GM19238 (cell line): ENCODE measurements at regions not wholly inside any gene's neighbourhood (a gene's known extent, or its start where the extent isn't known, plus 50 kb on each side); places are given as distances from the start of the nearest gene placed in this dataset.

ENCODE experiments used
- DNase-seq: peaks from one replicate; pipeline ENCODE4 v3.0.0; 2011; ENCODE audit warnings: low spot score; ENCODE audit not compliant: insufficient read length

- no peak for DNase-seq
Observed at GRCh38 chr2:898319-898718, 52.3 kb upstream of the SNTG2 start.

- DNase-seq, result no peak
Observed at GRCh38 chr2:897091-897490, 53.6 kb upstream of the SNTG2 start.

GRCh38 chr2:893311-893710, 57.3 kb upstream of the SNTG2 start:
- no peak for DNase-seq

DNA sequence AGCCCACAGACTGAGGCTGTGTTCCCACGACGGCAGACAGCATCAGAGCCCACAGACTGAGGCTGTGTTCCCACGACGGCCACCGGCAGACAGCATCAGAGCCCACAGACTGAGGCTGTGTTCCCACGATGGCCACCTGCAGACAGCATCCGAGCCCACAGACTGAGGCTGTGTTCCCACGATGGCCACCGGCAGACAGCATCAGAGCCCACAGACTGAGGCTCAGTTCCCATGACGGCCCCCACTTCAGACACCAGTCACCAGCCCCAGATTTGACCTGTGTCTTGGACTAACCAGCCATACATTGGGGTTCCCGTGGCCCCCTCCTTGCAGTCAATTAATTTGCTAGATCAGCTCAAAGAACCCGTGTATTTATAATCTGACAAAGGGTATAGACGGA, 57.8 kb upstream of the SNTG2 start:
- DNase-seq, result no peak

GRCh38 chr2:892401-892800, 58.2 kb upstream of the SNTG2 start:
- DNase-seq, result no peak

DNA sequence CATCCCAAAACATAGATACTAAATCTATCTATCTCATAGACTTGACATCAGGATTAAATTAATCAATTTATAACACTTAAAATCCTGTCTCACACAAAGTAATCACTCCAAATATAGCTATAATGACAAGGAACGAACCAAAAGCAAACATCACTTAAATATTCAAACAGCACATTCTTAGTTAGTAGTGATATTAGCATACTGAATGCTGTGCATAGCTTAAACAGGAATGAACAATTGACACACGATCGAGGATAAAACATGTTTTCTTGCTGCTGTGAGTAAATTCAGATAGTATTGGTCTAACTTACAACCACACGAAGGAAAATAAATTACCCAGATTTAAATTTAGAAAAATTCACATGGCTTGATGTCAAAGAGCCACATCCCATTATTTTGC, 58.9 kb upstream of the SNTG2 start:
- no peak for DNase-seq

GRCh38 chr2:890791-891190, 59.9 kb upstream of the SNTG2 start:
- DNase-seq, result no peak

- no peak for DNase-seq
Observed at GRCh38 chr2:890214-890613, 60.4 kb upstream of the SNTG2 start.

DNA sequence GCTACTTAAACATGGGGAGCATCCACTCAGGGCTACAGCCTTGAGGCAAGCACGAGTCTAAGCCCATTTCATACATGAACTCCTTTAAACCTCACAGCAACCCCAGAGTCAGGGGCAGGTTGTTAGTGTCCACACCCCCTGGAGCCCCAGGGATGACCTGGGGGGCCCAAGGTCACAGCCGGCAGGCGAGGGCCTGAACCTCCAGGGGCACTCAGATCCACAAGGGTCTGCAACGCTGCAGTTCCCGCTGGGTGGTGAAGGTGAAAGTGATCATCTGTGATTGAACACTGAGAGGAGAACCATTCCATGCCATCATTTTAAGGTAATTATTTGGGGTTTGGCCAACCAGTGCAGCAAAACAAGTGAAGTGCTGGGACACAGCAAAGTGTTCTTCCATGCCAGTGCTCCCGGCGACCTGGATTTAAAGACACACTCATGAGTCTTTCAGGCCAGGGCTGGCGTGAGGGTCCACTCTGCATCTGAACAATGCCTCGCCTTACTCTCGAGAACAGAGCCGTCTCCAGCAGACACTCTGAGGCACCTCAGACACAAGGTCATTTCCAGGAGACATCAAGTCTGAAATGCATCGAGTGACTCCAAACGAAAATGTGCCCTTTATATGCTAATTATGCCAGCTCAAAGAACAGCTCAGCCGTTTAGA, 61.6 kb upstream of the SNTG2 start:
- no peak for DNase-seq

- no peak for DNase-seq
Observed at GRCh38 chr2:888211-888801, 62.3 kb upstream of the SNTG2 start.

DNA sequence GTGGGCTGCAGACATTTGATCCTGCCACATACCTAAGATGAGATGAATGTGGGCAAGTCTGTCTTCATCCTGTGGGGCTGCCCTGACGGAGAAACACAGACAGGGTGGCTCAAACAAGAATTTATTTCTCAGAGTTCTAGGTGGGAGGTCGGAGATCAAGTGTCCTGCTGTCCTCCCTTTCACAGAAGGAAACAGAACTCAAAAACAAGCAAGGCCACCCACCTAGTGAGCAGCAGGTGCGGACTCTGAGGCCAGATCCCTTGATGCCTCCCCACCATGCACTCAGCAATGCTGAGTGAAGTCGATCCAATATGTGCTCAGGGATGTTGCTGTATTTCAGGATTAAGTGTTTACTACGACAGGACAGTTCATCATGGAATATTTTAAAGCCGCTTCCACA, 63.0 kb upstream of the SNTG2 start:
- no peak for DNase-seq

- DNase-seq, result no peak
Observed at GRCh38 chr2:886072-887022, 64.3 kb upstream of the SNTG2 start.

DNA sequence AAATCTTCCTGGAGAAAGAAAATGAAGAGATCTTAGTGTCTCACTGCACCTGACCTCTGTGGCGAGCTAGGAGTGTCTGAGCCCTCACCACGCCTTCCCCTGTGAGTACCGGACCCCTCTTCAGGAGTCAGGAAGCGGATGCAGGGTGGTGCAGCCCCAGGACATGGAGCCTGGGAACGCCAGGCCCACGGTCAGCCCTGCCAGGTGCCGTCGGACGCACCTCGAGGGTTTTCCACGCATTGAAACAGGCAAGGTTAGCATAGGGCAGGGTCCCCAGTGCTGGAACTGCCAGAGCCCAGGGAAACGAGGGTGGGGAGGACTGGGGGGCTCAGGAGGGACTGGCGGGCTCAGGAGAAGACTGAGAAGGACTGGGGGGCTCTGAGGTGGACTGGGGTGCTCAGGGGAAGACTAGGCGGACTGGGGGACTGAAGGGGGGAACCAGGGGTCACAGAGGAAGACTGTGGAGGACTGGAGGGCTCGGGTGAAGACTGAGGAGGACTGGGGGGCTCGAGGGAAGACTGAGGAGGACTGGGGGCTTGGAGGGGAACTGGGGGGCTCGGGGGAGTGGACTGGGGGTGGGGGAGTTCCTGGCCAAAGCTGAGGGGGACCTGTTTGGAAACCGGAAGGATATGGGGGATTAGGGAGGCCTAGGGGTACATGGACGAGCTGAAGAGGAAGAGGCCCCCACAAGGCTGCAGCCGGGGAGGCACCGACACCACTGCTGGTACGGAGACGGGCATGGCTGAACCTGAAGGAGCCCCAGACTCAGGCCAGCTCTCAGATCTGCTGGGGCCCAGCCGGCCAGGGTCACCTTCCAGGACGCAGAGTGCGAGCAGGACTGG, 65.2 kb upstream of the SNTG2 start:
- DNase-seq, result no peak

DNA sequence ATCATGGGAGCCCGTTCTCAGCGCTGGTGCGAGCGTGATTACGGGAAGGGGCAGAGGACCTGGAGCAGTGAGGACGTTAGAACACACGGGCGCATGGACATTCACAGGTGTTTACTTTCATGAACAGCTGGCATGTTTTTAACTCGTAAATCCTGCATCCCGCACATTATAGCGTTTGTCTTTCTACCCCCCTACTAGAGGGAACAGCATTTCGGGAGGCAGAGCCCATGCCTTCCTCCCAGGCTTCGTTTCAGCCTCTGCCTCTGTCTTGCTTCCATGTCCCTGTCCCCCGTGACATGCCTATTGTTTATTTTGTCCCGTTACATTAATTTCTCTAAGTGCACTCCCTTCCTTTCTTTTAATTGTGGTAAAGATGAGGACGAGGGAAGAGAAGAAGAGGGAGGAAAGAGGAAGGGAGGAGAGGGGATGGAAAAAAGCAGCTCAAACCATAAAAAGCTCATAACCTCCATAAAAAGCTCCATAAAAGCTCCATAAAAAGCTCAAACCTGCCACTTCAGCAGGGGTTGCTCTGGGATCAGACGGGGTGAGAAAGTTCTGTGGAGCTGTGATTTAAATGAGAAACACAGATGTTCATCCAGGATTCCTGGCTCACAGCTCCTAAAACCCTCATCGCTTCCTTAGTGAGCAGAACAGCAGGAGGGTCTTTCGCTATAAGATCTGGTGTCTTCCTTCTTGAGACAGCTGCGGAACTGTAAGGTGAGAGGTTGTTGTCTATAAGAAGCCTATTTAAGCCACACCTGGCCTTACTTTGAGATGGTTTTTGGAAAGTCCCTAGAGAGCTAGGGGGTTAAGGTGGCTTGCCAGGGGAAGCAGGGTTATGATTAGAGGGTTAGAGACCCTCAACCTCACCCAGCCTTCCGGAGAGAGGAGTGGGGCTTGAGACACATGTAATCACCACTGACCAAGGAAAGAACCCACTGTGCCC, 66.6 kb upstream of the SNTG2 start:
- DNase-seq, result no peak

- no peak for DNase-seq
Observed at GRCh38 chr2:883260-883802, 67.3 kb upstream of the SNTG2 start.

GRCh38 chr2:881204-881918, 69.3 kb upstream of the SNTG2 start:
- no peak for DNase-seq

DNA sequence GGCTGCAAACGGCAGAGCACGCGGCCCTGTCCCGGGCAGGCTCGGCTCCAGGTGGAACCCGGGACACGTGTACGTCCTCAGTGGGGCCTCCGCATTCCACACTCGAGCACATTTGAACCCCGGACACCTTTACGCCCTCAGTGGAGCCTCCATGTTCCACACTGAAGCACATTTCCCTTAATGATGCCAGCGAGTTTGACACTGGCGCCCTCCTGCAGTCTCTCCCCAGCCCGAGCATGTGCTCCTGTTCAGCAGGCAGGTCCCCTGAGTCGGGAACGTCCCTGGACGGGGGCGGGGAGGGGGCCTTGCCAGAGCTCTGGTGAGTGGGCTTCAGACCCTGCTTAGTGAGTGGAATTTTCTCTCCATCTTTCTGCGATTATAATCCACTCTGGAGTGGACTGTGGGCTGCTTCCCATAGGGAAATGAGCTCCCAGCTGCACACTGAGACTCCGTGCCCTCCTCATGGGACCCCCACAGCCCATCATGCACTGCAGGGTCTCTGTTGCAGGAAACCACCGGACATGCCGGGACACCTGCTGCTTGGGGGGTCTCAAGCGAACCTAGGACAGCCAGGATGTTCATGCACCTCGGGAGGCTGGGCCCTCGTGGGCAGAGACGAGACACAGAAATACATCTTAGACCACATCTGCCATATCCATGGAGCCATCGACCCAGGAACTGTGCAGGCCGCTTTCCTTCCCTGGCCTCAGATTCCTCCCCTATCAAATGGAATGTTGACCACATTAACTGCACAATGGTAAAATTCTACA, 70.3 kb upstream of the SNTG2 start:
- no peak for DNase-seq

DNA sequence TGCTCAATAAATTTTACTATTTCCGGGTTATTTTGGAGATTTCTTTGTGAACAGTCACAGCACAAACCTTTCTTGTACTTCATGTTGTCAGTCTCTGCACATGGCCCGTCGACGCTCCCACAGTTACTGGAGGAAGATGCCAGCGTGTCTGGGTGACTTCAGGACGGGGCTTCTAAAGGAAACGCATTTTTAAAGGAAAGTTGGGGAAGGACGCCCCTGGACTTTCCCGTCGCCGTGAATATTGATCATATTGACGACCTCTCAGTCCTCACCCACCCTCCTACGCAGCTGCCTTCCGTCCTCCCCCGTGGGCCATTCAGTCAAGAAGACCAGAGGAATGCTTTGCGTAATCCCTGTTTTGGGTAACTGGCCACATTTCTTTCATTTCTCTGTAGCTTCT, 71.1 kb upstream of the SNTG2 start:
- no peak for DNase-seq
